Calu3 (cell line): ENCODE measurements at regions not wholly inside any gene's neighbourhood (a gene's known extent, or its start where the extent isn't known, plus 50 kb on each side); places are given as distances from the start of the nearest gene placed in this dataset.

Experiments used
- BruUV-seq: library from RNA; stranded (reverse); fragments of 400-500 nt; replicated peaks from 2 replicates; lab custom pipeline; 2021; lab: Mats Ljungman, UMichigan
- CTCF ChIA-PET: fragments of 300-600 bp; sonication (Branson Sonifier 250); formaldehyde crosslinking; loops from one replicate; lab custom pipeline; 2022; ENCODE audit warnings: antibody characterized with exemption; lab: Charles Lee
- DNase-seq: peaks from one replicate; pipeline ENCODE4 v3.0.0; 2022
- H3K27ac Mint-ChIP-seq: one replicate; pipeline ENCODE4 v1.8.0; 2022; ENCODE audit warnings: mixed read lengths; ENCODE audit not compliant: unreplicated experiment
- H3K27me3 Mint-ChIP-seq: one replicate; pipeline ENCODE4 v1.8.0; 2022; ENCODE audit warnings: mixed read lengths; ENCODE audit not compliant: unreplicated experiment
- H3K36me3 Mint-ChIP-seq: one replicate; pipeline ENCODE4 v1.8.0; 2022; ENCODE audit warnings: mild to moderate bottlenecking, moderate library complexity, mixed read lengths; ENCODE audit not compliant: insufficient read depth, unreplicated experiment
- H3K4me1 Mint-ChIP-seq: one replicate; pipeline ENCODE4 v1.8.0; 2022; ENCODE audit warnings: mild to moderate bottlenecking, low read depth, mixed read lengths; ENCODE audit not compliant: unreplicated experiment
- H3K4me3 Mint-ChIP-seq: one replicate; pipeline ENCODE4 v1.8.0; 2022; ENCODE audit warnings: mild to moderate bottlenecking, low read depth, moderate library complexity, mixed read lengths; ENCODE audit not compliant: unreplicated experiment
- H3K9me3 Mint-ChIP-seq: one replicate; pipeline ENCODE4 v1.8.0; 2022; ENCODE audit warnings: low read depth, mixed read lengths; ENCODE audit not compliant: unreplicated experiment
- CTCF ChIP-seq: fragments of 200-600 bp; IDR thresholded peaks from one replicate; pipeline ENCODE4 v1.8.0; 2022; ENCODE audit warnings: antibody characterized with exemption; ENCODE audit not compliant: unreplicated experiment
- intact Hi-C: fragments of 100-400 bp; cut with micrococcal nuclease; formaldehyde crosslinking; loops from one replicate; pipeline ENCODE4 v1.10.0; 2022; ENCODE audit not compliant: unreplicated experiment

- no peak for DNase-seq
- Mint-ChIP-seq H3K27me3 (no peaks in the 10 kb centered on the region), H3K9me3 (peaks cover 10% of the 10 kb centered on the region), H3K36me3 (no peaks in the 10 kb centered on the region), H3K4me3 (no peak overlapping the region), H3K4me1 (no peaks in the 10 kb centered on the region), H3K27ac (no peak overlapping the region)
- TF ChIP-seq CTCF, result no peak
- CTCF ChIA-PET, result no interaction called here
- no TSS peak for BruUV-seq
- intact Hi-C loops, result no loop called here
Measured at GRCh38 chr6:147627411-147627810, 118.9 kb downstream of the SAMD5 start.

GRCh38 chr6:147633191-147633590, 124.7 kb downstream of the SAMD5 start:
- BruUV-seq, result no TSS peak
- Mint-ChIP-seq H3K27ac (no peak overlapping the region), H3K4me1 (no peaks in the 10 kb centered on the region), H3K4me3 (no peak overlapping the region), H3K9me3 (peaks cover 20% of the 10 kb centered on the region), H3K36me3 (no peaks in the 10 kb centered on the region), H3K27me3 (no peaks in the 10 kb centered on the region)
- TF ChIP-seq CTCF, result no peak
- intact Hi-C loops, result no loop called here
- CTCF ChIA-PET, result interaction anchor here (1.0 kb wide), 1 partner anchor 85 kb away, joined by 3 read pairs; no protein-coding TSS in a partner anchor
- no peak for DNase-seq

- H3K36me3 Mint-ChIP-seq, result no peaks in the 10 kb centered on the region
- H3K4me3 Mint-ChIP-seq, result no peak overlapping the region
- TF ChIP-seq CTCF, result no peak
- H3K9me3 Mint-ChIP-seq, result peaks cover 10% of the 10 kb centered on the region
- BruUV-seq, result no TSS peak
- CTCF ChIA-PET, result no interaction called here
- intact Hi-C loops, result no loop called here
- no peak for DNase-seq
- H3K27me3 Mint-ChIP-seq, result no peaks in the 10 kb centered on the region
- H3K4me1 Mint-ChIP-seq, result no peaks in the 10 kb centered on the region
- H3K27ac Mint-ChIP-seq, result no peak overlapping the region
Measured at GRCh38 chr6:147637620-147638195, 129.2 kb downstream of the SAMD5 start.

- Mint-ChIP-seq H3K4me3 (no peak overlapping the region), H3K27ac (no peak overlapping the region), H3K9me3 (peaks cover 5% of the 10 kb centered on the region), H3K36me3 (no peaks in the 10 kb centered on the region), H3K27me3 (no peaks in the 10 kb centered on the region), H3K4me1 (no peaks in the 10 kb centered on the region)
- DNase-seq, result no peak
- intact Hi-C loops, result no loop called here
- no peak for TF ChIP-seq CTCF
- CTCF ChIA-PET, result no interaction called here
- BruUV-seq, result no TSS peak
Measured at GRCh38 chr6:147639279-147639678, 130.8 kb downstream of the SAMD5 start.
